ENCODE measurements at regions not wholly inside any gene's neighbourhood (a gene's known extent, or its start where the extent isn't known, plus 50 kb on each side); places are given as distances from the start of the nearest gene placed in this dataset.
A peak's percentile ranks its signal among the peaks of the same experiment; 100 is the strongest.

GRCh38 chr1:78340006-78340405 lies 150.8 kb upstream of the PTGFR start:
- peak overlapping the region; percentile 48 for H3K27ac ChIP-seq

GRCh38 chr1:78348496-78349284 lies 142.1 kb upstream of the PTGFR start:
- Histone ChIP-seq H3F3A (ENCODE audit: insufficient read depth, low read depth) (no peaks in the 10 kb centered on the region), H3K27me3 (ENCODE audit: insufficient read depth, low read depth) (no peaks in the 10 kb centered on the region), H3K79me2 (ENCODE audit: low read depth) (no peaks in the 10 kb centered on the region), H3K9me3 (ENCODE audit: insufficient read depth, low read depth) (no peaks in the 10 kb centered on the region), H2AFZ (no peak overlapping the region), H3K9me2 (ENCODE audit: insufficient read depth) (no peaks in the 10 kb centered on the region), H3K36me3 (ENCODE audit: low read depth) (no peaks in the 10 kb centered on the region), H4K20me1 (ENCODE audit: insufficient read depth) (no peaks in the 10 kb centered on the region), H3K4me1 (replicated peaks; ENCODE audit: insufficient read depth) (no peaks in the 10 kb centered on the region), H3K4me2 (no peak overlapping the region), H3K27ac (no peak overlapping the region), H3K4me3 (no peak overlapping the region)
- ChIA-PET CTCF (no interaction called here), POLR2A (ENCODE audit: unreplicated experiment) (no interaction called here)
- BruUV-seq (replicated peaks), result no TSS peak
- TF ChIP-seq CTCF (conservative IDR thresholded peaks at IDR 0.05), result no peak
- TF ChIP-seq EZH2 (IDR thresholded peaks at IDR 0.05; ENCODE audit: low read depth), result no peak
- DNase-seq, result no peak
- intact Hi-C loops (cut with micrococcal nuclease; ENCODE audit: unreplicated experiment), result no loop called here

More at GRCh38 chr1:78340006-78340405, 150.8 kb upstream of the PTGFR start:
- intact Hi-C loops (cut with micrococcal nuclease; ENCODE audit: unreplicated experiment), result no loop called here
- DNase-seq, result peak in 1 of 2 experiments; percentile 43
- Histone ChIP-seq H3K27me3 (ENCODE audit: insufficient read depth, low read depth) (no peaks in the 10 kb centered on the region), H3K79me2 (ENCODE audit: low read depth) (no peaks in the 10 kb centered on the region), H3K9me2 (ENCODE audit: insufficient read depth) (no peaks in the 10 kb centered on the region; the same call in 1 of the 2 replicates), H3F3A (ENCODE audit: insufficient read depth, low read depth) (peaks cover 23% of the 10 kb centered on the region; the same call in 1 of the 2 replicates), H3K4me1 (replicated peaks; ENCODE audit: insufficient read depth) (peaks cover 23% of the 10 kb centered on the region), H3K36me3 (ENCODE audit: low read depth) (no peaks in the 10 kb centered on the region), H3K9me3 (ENCODE audit: insufficient read depth, low read depth) (no peaks in the 10 kb centered on the region), H3K4me2 (peak overlapping the region; percentile 12; the same call in 1 of the 2 replicates), H3K4me3 (no peak overlapping the region), H2AFZ (no peak overlapping the region), H4K20me1 (ENCODE audit: insufficient read depth) (no peaks in the 10 kb centered on the region)
- no peak for TF ChIP-seq CTCF (conservative IDR thresholded peaks at IDR 0.05)
- no peak for TF ChIP-seq EZH2 (IDR thresholded peaks at IDR 0.05; ENCODE audit: low read depth)
- BruUV-seq (replicated peaks), result no TSS peak
- CTCF ChIA-PET, result no interaction called here
- POLR2A ChIA-PET (ENCODE audit: unreplicated experiment), result no interaction called here

- intact Hi-C loops (cut with micrococcal nuclease; ENCODE audit: unreplicated experiment), result no loop called here
- no peaks in the 10 kb centered on the region for H3K9me2 ChIP-seq (ENCODE audit: insufficient read depth)
- no peaks in the 10 kb centered on the region for H3K79me2 ChIP-seq (ENCODE audit: low read depth)
- H3F3A ChIP-seq (ENCODE audit: insufficient read depth, low read depth), result no peaks in the 10 kb centered on the region
- H3K36me3 ChIP-seq (ENCODE audit: low read depth), result no peaks in the 10 kb centered on the region
- no peak overlapping the region for H3K4me3 ChIP-seq
- BruUV-seq (replicated peaks), result no TSS peak
- no peaks in the 10 kb centered on the region for H3K4me1 ChIP-seq (replicated peaks; ENCODE audit: insufficient read depth)
- CTCF ChIA-PET, result no interaction called here
- H3K27me3 ChIP-seq (ENCODE audit: insufficient read depth, low read depth), result no peaks in the 10 kb centered on the region
- H4K20me1 ChIP-seq (ENCODE audit: insufficient read depth), result no peaks in the 10 kb centered on the region
- POLR2A ChIA-PET (ENCODE audit: unreplicated experiment), result no interaction called here
- H2AFZ ChIP-seq, result no peak overlapping the region
- H3K9me3 ChIP-seq (ENCODE audit: insufficient read depth, low read depth), result no peaks in the 10 kb centered on the region
- H3K27ac ChIP-seq, result no peak overlapping the region
- no peak for DNase-seq
- no peak overlapping the region for H3K4me2 ChIP-seq
- no peak for TF ChIP-seq CTCF (conservative IDR thresholded peaks at IDR 0.05)
- TF ChIP-seq EZH2 (IDR thresholded peaks at IDR 0.05; ENCODE audit: low read depth), result no peak
Measured at GRCh38 chr1:78351551-78352216, 139.1 kb upstream of the PTGFR start.

Data from PC-9 (cell line).